ENCODE measurements at regions not wholly inside any gene's neighbourhood (a gene's known extent, or its start where the extent isn't known, plus 50 kb on each side); places are given as distances from the start of the nearest gene placed in this dataset.

DNA sequence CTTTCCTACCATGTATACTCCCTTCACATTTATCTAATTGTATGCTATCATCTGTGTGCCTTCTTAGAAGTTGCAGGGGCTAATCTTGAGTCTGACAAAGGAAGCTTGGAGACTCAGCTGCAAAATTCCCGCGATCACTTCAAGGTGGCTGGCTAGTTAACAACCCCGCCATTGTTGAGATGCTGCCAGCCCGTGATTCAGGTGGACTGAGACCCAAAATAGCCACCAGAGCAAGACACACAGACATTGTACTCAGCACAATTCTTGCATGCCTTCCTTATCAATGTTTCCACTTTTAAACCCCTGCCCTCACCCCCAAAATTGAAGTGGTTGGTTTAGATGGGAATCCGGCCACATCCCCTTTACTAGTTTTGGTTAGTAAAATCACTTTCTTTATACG, 225.8 kb upstream of the ZNF717 start:
- no peak for DNase-seq

GRCh38 chr3:76015496-76015895, 230.1 kb upstream of the ZNF717 start:
- DNase-seq, result no peak

DNA sequence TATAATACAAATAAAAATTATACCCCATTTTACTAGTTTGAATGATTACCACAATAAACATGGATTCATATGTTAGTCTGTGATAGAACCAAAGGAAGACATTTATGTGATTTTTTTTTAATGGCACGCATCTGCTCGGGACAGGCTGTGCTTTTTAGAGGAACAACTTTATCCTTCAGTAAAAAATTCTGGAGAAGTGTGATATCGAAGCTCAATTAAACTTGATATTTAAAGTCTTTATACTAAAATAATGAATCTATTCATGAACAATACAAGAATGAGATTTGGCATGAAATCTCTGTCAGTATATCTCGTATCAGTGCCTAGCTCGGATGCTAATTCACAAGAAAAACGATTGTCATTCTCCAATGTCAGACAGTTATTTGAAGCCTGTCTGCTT, 230.8 kb upstream of the ZNF717 start:
- DNase-seq, result no peak

- no peak for DNase-seq
Measured at GRCh38 chr3:76016769-76017439, 231.6 kb upstream of the ZNF717 start.

DNA sequence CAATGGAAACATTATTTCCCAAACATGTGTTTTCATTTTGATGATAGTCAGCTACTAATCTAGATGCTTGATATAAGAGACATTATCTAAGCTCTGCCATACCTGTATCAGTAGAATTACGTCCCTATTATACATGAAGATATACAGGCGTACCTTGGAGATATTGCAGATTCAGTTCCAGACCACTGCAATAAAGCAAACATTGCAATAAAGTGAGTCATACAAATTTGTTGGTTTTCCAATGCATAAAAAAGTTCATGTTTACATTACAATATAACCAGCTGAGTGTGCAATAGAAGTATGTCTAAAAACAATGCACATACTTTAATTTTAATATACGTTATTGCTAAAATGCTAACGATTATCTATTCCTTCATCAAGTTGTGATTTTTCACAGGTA, 236.0 kb upstream of the ZNF717 start:
- DNase-seq, result no peak

- DNase-seq, result peak; percentile 4
Measured at GRCh38 chr3:76024640-76025039, 239.3 kb upstream of the ZNF717 start.

DNA sequence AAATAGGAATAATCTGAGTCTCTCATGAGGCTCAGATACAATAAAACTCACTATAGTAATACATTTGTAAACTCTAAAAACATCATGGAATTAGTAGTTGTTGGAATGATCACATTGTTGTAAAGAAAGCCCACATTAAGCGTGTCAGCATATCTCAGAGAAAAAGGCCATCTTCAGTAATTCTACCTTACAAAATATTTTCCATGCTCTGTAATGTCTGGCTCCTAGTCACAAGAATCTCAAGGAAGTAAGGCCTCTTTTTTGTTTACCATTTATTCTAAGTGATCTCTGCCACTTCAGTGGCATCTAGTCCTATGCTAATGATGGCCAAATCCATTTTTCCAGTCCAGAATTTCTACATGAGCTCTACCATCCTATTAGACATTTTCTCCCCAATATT, 240.2 kb upstream of the ZNF717 start:
- no peak for DNase-seq

DNA sequence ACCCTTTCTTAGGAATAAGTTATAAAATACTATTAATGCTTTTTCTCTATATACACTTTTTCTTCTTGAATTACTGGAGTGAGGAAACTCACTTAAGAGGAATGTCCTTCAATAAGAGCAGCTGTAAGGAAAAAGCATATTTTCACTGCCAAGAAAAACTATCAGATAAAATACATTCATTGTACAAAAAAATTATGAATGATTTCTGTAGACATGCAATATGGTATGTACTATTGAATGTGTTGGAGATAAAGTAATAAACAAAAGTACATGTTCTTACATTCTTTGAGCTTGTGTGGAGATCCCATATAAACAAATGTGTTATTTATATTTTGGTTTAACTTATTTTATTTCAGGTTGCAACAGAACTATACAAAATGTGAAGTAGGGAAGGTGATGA, 241.0 kb upstream of the ZNF717 start:
- no peak for DNase-seq

- no peak for DNase-seq
Measured at GRCh38 chr3:76028774-76029173, 243.4 kb upstream of the ZNF717 start.

GRCh38 chr3:76034649-76035048, 249.3 kb upstream of the ZNF717 start:
- DNase-seq, result no peak

GRCh38 chr3:76035117-76035516, 249.8 kb upstream of the ZNF717 start:
- DNase-seq, result no peak

DNA sequence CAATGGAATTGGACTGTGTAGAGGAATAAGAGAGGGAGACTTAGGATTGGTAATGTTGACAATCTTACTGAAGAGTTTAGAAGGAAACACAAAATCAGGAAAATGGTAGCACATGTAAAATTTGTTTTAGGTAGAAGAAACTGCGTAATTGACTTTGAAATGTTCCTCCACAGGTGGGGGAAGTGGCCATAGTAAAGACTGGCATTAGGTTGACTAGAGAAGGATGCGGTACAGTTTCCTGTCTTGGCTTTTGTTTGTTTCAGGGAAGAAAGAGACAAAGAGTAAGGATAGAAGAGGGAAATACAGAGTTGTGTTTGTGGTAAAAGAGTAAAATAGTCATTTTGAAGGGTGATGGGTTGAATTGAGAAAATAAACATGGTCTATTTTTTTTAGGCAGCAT, 253.6 kb upstream of the ZNF717 start:
- DNase-seq, result no peak

GRCh38 chr3:76039431-76039830, 254.1 kb upstream of the ZNF717 start:
- DNase-seq, result no peak

- no peak for DNase-seq
Measured at GRCh38 chr3:76040946-76041345, 255.6 kb upstream of the ZNF717 start.

- no peak for DNase-seq
Measured at GRCh38 chr3:76043746-76044145, 258.4 kb upstream of the ZNF717 start.

DNA sequence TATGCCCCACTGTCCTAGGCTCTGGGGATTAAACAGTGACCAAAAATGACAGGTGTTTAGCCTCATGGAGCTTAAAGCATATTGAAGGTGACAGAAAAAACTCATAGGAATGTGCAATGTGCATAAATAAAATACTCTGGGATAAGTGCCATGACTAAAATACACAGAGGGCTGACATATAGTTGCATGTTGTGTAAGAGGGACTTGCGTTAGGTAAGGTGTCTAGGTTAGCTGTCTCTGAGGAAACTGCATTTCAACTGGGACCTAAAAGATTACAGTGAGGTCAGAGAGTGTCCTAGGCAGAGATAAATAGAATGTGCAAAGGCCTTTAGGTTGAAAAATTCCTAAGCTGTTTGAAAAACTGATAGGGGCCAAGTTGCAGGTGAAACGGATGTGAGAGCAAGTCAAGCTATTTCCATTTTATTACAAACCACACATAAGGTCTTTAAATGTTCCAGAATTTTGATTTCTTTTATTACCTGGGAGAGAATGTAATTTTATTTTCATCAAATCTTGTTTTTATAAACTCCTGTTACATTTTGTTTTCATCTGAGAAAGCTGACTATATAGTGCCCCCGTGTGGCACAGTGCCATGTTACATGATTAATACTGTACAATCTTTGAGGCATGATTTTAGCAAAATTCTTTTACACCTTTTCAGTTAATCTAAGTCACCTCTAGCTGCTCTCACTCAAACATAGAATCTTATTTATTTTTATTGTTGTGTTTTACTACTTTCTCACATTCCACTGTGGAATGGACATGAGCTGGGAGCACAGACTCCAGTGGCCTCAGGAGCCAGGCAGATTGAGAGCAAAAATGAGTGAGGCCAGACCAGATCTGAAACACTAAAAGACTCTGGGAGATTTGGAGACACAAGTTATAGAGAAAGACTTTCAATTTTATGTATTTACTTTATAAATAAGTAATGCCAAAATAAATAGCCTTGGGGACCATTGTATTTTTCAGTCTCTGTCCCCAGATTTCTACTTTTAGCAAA, 259.6 kb upstream of the ZNF717 start:
- DNase-seq, result peak; percentile 15

GRCh38 chr3:76047368-76047767, 262.0 kb upstream of the ZNF717 start:
- no peak for DNase-seq

DNA sequence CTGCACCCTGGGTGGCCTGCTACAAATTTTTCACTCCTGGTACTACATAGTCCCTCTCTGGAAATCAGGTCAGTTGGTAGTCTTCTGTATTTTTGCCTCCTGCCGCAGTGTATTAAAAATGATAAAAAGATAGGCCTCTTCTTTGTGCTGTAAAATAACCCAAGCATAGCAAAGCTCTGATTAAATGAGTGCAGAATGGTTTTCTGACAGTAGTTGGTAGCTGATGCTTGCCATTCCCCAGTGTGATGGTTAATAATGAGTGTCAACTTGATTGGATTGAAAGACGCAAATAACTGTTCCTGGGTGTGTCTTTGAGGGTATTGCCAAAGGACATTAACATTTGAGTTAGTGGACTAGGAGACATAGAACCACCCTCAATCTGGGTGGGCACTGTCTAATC, 264.4 kb upstream of the ZNF717 start:
- no peak for DNase-seq

- DNase-seq, result no peak
Measured at GRCh38 chr3:76051145-76051544, 265.8 kb upstream of the ZNF717 start.

DNA sequence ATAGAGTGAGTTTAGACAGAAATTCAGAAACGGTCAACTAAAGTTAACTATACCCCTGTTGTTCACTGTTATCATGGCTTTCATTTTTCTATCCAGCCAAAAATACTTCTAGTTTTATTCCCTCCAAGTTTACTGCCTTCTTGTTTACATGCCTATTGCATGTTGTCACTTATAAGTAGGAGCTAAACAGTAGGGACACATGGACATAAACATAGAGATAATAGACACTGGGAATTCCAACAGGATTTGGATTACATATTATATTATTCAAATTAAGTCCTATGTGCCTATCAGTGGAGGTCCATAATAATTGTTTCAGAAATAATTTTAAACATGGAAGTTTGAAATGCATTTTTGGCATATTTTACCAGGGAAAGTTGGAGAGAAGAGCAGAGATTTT, 269.1 kb upstream of the ZNF717 start:
- no peak for DNase-seq

- no peak for DNase-seq
Measured at GRCh38 chr3:76061654-76062053, 276.3 kb upstream of the ZNF717 start.

GRCh38 chr3:76063019-76063418, 277.7 kb upstream of the ZNF717 start:
- no peak for DNase-seq

DNA sequence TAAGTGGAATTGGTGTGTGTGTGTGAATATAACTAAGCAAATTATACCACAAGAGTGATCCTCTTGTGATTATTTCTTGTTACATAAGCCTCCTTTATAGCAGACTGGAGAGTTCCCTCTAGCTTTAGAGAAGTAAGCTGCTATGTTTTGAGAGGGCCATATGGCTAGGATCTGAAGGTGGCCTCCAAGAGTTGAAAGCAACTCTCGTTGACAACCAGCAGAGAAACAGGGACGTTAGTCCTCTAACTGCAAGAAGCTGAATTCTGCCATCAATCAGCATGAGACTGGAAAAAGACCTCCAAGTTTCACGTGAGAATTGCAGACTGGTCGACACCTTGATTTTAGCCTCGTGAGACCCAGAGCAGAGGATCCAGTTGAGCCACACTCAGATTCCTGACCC, 278.5 kb upstream of the ZNF717 start:
- no peak for DNase-seq

DNA sequence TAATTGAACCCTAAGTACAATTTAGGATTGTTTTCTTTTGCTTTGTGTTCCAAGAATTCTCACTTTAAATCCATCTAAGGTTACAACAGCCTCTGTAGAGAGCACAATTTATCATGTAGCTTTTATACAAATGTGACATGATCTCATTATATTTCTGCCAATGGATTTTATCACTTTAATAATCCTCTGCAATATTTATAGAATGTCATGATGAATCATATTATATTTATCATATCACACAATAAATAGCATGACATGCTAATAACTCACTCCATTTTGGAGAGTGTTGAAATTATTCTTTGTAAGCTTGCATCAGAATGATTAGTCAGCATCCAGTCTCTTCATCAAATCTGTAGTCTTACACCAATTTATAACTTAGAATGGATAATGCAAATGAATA, 280.6 kb upstream of the ZNF717 start:
- DNase-seq, result no peak
